CD14-positive monocyte (primary cell): ENCODE measurements at regions not wholly inside any gene's neighbourhood (a gene's known extent, or its start where the extent isn't known, plus 50 kb on each side); places are given as distances from the start of the nearest gene placed in this dataset.

Experiments
- DNase-seq, 3 donors: peaks; one replicate each; pipeline ENCODE4 v3.0.0-alpha.2; 2011 to 2022
- H2AFZ ChIP-seq: 2 replicates; pipeline ENCODE4 v1.6.0; 2012; ENCODE audit warnings: mild to moderate bottlenecking, low read depth, low read length, inconsistent platforms; ENCODE audit not compliant: insufficient read depth, poor library complexity, severe bottlenecking
- H3K27ac ChIP-seq, 2 donors: 1 replicate in 1 of 2; 2 replicates in 1 of 2; pipeline ENCODE4 v1.5.1; 2012 to 2013; ENCODE audit warnings: low read length in 2 of 2, control low read depth in 1 of 2, inconsistent platforms in 1 of 2, low read depth in 1 of 2, mild to moderate bottlenecking in 1 of 2
- H3K27me3 ChIP-seq, 2 donors: one replicate each; pipeline versions ENCODE4 v1.6.0 to v1.6.1; 2011 to 2013; ENCODE audit warnings: low read length in 2 of 2; ENCODE audit not compliant: control insufficient read depth in 2 of 2, insufficient read depth in 2 of 2
- H3K36me3 ChIP-seq, 2 donors: replicated peaks in 1 of 2; 1 replicate in 1 of 2; 2 replicates in 1 of 2; pipeline versions ENCODE4 v1.5.1 to v1.6.1; 2012 to 2013; ENCODE audit warnings: low read length in 2 of 2, control low read depth in 1 of 2, inconsistent platforms in 1 of 2, mild to moderate bottlenecking in 1 of 2; ENCODE audit not compliant: insufficient read depth in 2 of 2, control insufficient read depth in 1 of 2
- H3K4me1 ChIP-seq, 2 donors: 1 replicate in 1 of 2; 2 replicates in 1 of 2; pipeline versions ENCODE4 v1.5.1 to v1.6.1; 2012 to 2013; ENCODE audit warnings: low read length in 2 of 2, control low read depth in 1 of 2, inconsistent platforms in 1 of 2, mild to moderate bottlenecking in 1 of 2, moderate library complexity in 1 of 2; ENCODE audit not compliant: insufficient read depth in 2 of 2, control insufficient read depth in 1 of 2
- H3K4me2 ChIP-seq: replicated peaks from 2 replicates; pipeline ENCODE3; 2012; ENCODE audit warnings: low read length, moderate library complexity, mild to moderate bottlenecking; ENCODE audit not compliant: poor library complexity, severe bottlenecking; ENCODE audit errors: extremely low read depth
- H3K4me3 ChIP-seq, 3 experiments: fragments of 200-600 bp in 1 of 3; sonication (generic) in 1 of 3; replicated peaks in 1 of 3; 1 replicate in 2 of 3; 2 replicates in 1 of 3; pipeline ENCODE4 v1.5.1; 2011 to 2013; ENCODE audit warnings: low read length in 3 of 3, mild to moderate bottlenecking in 3 of 3, control low read depth in 2 of 3, low read depth in 2 of 3, inconsistent platforms in 1 of 3, moderate library complexity in 1 of 3
- H3K79me2 ChIP-seq: 2 replicates; pipeline ENCODE4 v1.6.0; 2012; ENCODE audit warnings: mild to moderate bottlenecking, control low read depth, inconsistent platforms, low read length, moderate library complexity; ENCODE audit not compliant: insufficient read depth
- H3K9ac ChIP-seq: 2 replicates; pipeline ENCODE4 v1.6.0; 2017; ENCODE audit warnings: low read length, mild to moderate bottlenecking; ENCODE audit not compliant: insufficient read depth, poor library complexity, severe bottlenecking
- H3K9me3 ChIP-seq, 2 donors: replicated peaks in 1 of 2; 1 replicate in 1 of 2; 2 replicates in 1 of 2; pipeline versions ENCODE4 v1.5.1 to v1.6.1; 2012 to 2013; ENCODE audit warnings: low read length in 2 of 2, control low read depth in 1 of 2; ENCODE audit not compliant: control insufficient read depth in 1 of 2, insufficient read depth in 1 of 2
- H4K20me1 ChIP-seq: 2 replicates; pipeline ENCODE4 v1.6.0; 2012; ENCODE audit warnings: mild to moderate bottlenecking, low read length, control low read depth, moderate library complexity; ENCODE audit not compliant: insufficient read depth
- H3K27ac Mint-ChIP-seq, 7 donors: one replicate each; pipeline ENCODE4 v1.8.0; 2020; ENCODE audit warnings: mild to moderate bottlenecking in 7 of 7, mixed read lengths in 7 of 7, moderate library complexity in 6 of 7, inconsistent platforms in 2 of 7
- H3K27me3 Mint-ChIP-seq, 3 donors: one replicate each; pipeline ENCODE4 v1.8.0; 2021 to 2022; ENCODE audit warnings: low read depth in 3 of 3, mild to moderate bottlenecking in 3 of 3, mixed read lengths in 3 of 3, moderate library complexity in 3 of 3, inconsistent platforms in 1 of 3
- H3K36me3 Mint-ChIP-seq, 2 donors: one replicate each; pipeline ENCODE4 v1.8.0; 2020; ENCODE audit warnings: mixed read lengths in 2 of 2, inconsistent platforms in 1 of 2, mild to moderate bottlenecking in 1 of 2
- H3K4me1 Mint-ChIP-seq: one replicate; pipeline ENCODE4 v1.8.0; 2020; ENCODE audit warnings: mild to moderate bottlenecking, mixed read lengths
- H3K4me3 Mint-ChIP-seq, 2 donors: one replicate each; pipeline ENCODE4 v1.8.0; 2020; ENCODE audit warnings: mild to moderate bottlenecking in 2 of 2, mixed read lengths in 2 of 2, moderate library complexity in 1 of 2
- H3K9me3 Mint-ChIP-seq, 7 donors: one replicate each; pipeline ENCODE4 v1.8.0; 2020 to 2022; ENCODE audit warnings: mixed read lengths in 7 of 7, mild to moderate bottlenecking in 6 of 7, moderate library complexity in 6 of 7, inconsistent platforms in 2 of 7
- CTCF ChIP-seq: fragments of 200-600 bp; IDR thresholded peaks from one replicate; pipeline ENCODE4 v1.8.0; 2022; ENCODE audit warnings: antibody characterized with exemption, mild to moderate bottlenecking
- WGBS: methylation state at CpG from one replicate; pipeline ENCODE4 v1.1.5; 2013; ENCODE audit warnings: missing lambda C conversion rate; ENCODE audit not compliant: insufficient coverage; 5-methylcytosine and 5-hydroxymethylcytosine counted together
- intact Hi-C, 2 donors: fragments of 100-400 bp; cut with micrococcal nuclease; formaldehyde crosslinking; loops; one replicate each; pipeline versions ENCODE4 v1.15.0 to v1.15.1; 2023

GRCh38 chr13:65609350-65609749 is 1620.8 kb downstream of the PCDH9 start:
- Histone ChIP-seq H3K27ac (no peak overlapping the region), H3K27me3 (no peaks in the 10 kb centered on the region), H3K79me2 (no peaks in the 10 kb centered on the region), H2AFZ (no peak overlapping the region), H3K36me3 (no peaks in the 10 kb centered on the region), H3K9me3 (no peaks in the 10 kb centered on the region), H3K4me2 (no peak overlapping the region), H4K20me1 (no peaks in the 10 kb centered on the region), H3K9ac (no peak overlapping the region), H3K4me3 (no peak overlapping the region), H3K4me1 (no peaks in the 10 kb centered on the region)
- no CpG with 5 or more reads among the region's 2 CpGs for WGBS
- Mint-ChIP-seq H3K36me3 (no peaks in the 10 kb centered on the region), H3K9me3 (peaks cover 0 to 7% (median 0%) of the 10 kb centered on the region in 7 donors), H3K4me3 (no peak overlapping the region), H3K27me3 (no peaks in the 10 kb centered on the region), H3K4me1 (no peaks in the 10 kb centered on the region), H3K27ac (no peak overlapping the region)
- intact Hi-C loops = no loop called here
- TF ChIP-seq CTCF = no peak
- DNase-seq = no peak

- no peak for DNase-seq
- no peaks in the 10 kb centered on the region for H3K9me3 ChIP-seq
- no peak overlapping the region for H3K4me3 Mint-ChIP-seq
- no peaks in the 10 kb centered on the region for H4K20me1 ChIP-seq
- H3K4me2 ChIP-seq = no peak overlapping the region
- H3K4me1 ChIP-seq = no peaks in the 10 kb centered on the region
- TF ChIP-seq CTCF = no peak
- no peaks in the 10 kb centered on the region for H3K79me2 ChIP-seq
- no peaks in the 10 kb centered on the region for H3K4me1 Mint-ChIP-seq
- H3K27ac Mint-ChIP-seq = no peak overlapping the region
- H3K27me3 Mint-ChIP-seq = no peaks in the 10 kb centered on the region
- no peak overlapping the region for H3K4me3 ChIP-seq
- no peaks in the 10 kb centered on the region for H3K27me3 ChIP-seq
- no peak overlapping the region for H3K27ac ChIP-seq
- peaks cover 0 to 3% (median 0%) of the 10 kb centered on the region in 7 donors for H3K9me3 Mint-ChIP-seq
- no peak overlapping the region for H2AFZ ChIP-seq
- WGBS = no CpG with 5 or more reads among the region's 2 CpGs
- H3K36me3 Mint-ChIP-seq = no peaks in the 10 kb centered on the region
- intact Hi-C loops = no loop called here
- H3K36me3 ChIP-seq = no peaks in the 10 kb centered on the region
- no peak overlapping the region for H3K9ac ChIP-seq
Measured at GRCh38 chr13:65606622-65607021, 1623.5 kb downstream of the PCDH9 start.
